Astrocyte (in vitro differentiated cells and primary cell): ENCODE measurements at regions not wholly inside any gene's neighbourhood (a gene's known extent, or its start where the extent isn't known, plus 50 kb on each side); places are given as distances from the start of the nearest gene placed in this dataset.

ENCODE experiments used
- DNase-seq: peaks from one replicate; pipeline ENCODE4 v3.0.0-alpha.2; 2010; ENCODE audit warnings: low read depth
- FAIRE-seq: peaks from 2 replicates; lab custom pipeline; 2011; peaks lifted over from hg19 to GRCh38; lab: Jason Lieb, UNC
- H2AFZ ChIP-seq: 2 replicates; pipeline ENCODE4 v1.6.0; 2012; ENCODE audit warnings: low read depth, low read length, inconsistent platforms
- H3K27ac ChIP-seq: 2 replicates; pipeline ENCODE4 v1.5.1; 2011; ENCODE audit warnings: low read depth, low read length, inconsistent platforms
- H3K27me3 ChIP-seq: 2 replicates; pipeline ENCODE4 v1.6.0; 2011; ENCODE audit warnings: low read length, inconsistent platforms; ENCODE audit not compliant: insufficient read depth
- H3K36me3 ChIP-seq: 2 replicates; pipeline ENCODE4 v1.5.1; 2011; ENCODE audit warnings: low read length, inconsistent platforms; ENCODE audit not compliant: insufficient read depth
- H3K4me1 ChIP-seq: 2 replicates; pipeline ENCODE4 v1.5.1; 2011; ENCODE audit warnings: low read length, inconsistent platforms; ENCODE audit not compliant: insufficient read depth
- H3K4me2 ChIP-seq: 2 replicates; pipeline ENCODE4 v1.6.0; 2012; ENCODE audit warnings: low read length, inconsistent platforms
- H3K4me3 ChIP-seq: 2 replicates; pipeline ENCODE4 v1.5.1; 2011; ENCODE audit warnings: low read depth, mild to moderate bottlenecking, low read length, inconsistent platforms; ENCODE audit not compliant: insufficient read depth
- H3K79me2 ChIP-seq: 2 replicates; pipeline ENCODE4 v1.6.0; 2012; ENCODE audit warnings: mild to moderate bottlenecking, low read length, inconsistent platforms; ENCODE audit not compliant: insufficient read depth
- H3K9ac ChIP-seq: 2 replicates; pipeline ENCODE4 v1.6.0; 2012; ENCODE audit warnings: mild to moderate bottlenecking, low read length, inconsistent platforms
- H3K9me3 ChIP-seq: 2 replicates; pipeline ENCODE4 v1.5.1; 2012; ENCODE audit warnings: low read depth, mild to moderate bottlenecking, low read length, inconsistent platforms; ENCODE audit not compliant: insufficient read depth
- H4K20me1 ChIP-seq: 2 replicates; pipeline ENCODE4 v1.6.0; 2012; ENCODE audit warnings: low read length, inconsistent platforms; ENCODE audit not compliant: insufficient read depth
- H3K27ac Mint-ChIP-seq: one replicate; pipeline ENCODE4 v1.8.0; 2021; ENCODE audit warnings: mild to moderate bottlenecking, mixed read lengths; ENCODE audit not compliant: unreplicated experiment
- H3K27me3 Mint-ChIP-seq: one replicate; pipeline ENCODE4 v1.8.0; 2021; ENCODE audit warnings: low read depth, mixed read lengths; ENCODE audit not compliant: unreplicated experiment
- H3K36me3 Mint-ChIP-seq: one replicate; pipeline ENCODE4 v1.8.0; 2021; ENCODE audit warnings: low read depth, mixed read lengths; ENCODE audit not compliant: unreplicated experiment
- H3K4me1 Mint-ChIP-seq: one replicate; pipeline ENCODE4 v1.8.0; 2021; ENCODE audit warnings: low read depth, mixed read lengths; ENCODE audit not compliant: unreplicated experiment
- H3K4me3 Mint-ChIP-seq: one replicate; pipeline ENCODE4 v1.8.0; 2021; ENCODE audit warnings: mild to moderate bottlenecking, moderate library complexity, mixed read lengths; ENCODE audit not compliant: unreplicated experiment
- H3K9me3 Mint-ChIP-seq: one replicate; pipeline ENCODE4 v1.8.0; 2021; ENCODE audit warnings: mild to moderate bottlenecking, mixed read lengths; ENCODE audit not compliant: unreplicated experiment
- CTCF ChIP-seq: IDR thresholded peaks from 2 replicates; pipeline ENCODE4 v1.5.1; 2011; ENCODE audit warnings: low read depth, mild to moderate bottlenecking, inconsistent platforms, low read length, moderate library complexity; ENCODE audit not compliant: insufficient read depth
- EZH2 ChIP-seq: IDR thresholded peaks from 2 replicates; pipeline ENCODE4 v1.6.1; 2012; ENCODE audit warnings: mild to moderate bottlenecking, low read length, inconsistent platforms; ENCODE audit not compliant: insufficient read depth

GRCh38 chr5:110104726-110105669, 415.3 kb downstream of the MAN2A1 start:
- Histone ChIP-seq H3K4me3 (no peak overlapping the region), H3K36me3 (no peaks in the 10 kb centered on the region), H3K79me2 (no peaks in the 10 kb centered on the region), H3K27ac (no peak overlapping the region), H3K27me3 (no peaks in the 10 kb centered on the region), H2AFZ (no peak overlapping the region), H3K9me3 (no peaks in the 10 kb centered on the region), H3K9ac (no peak overlapping the region), H3K4me1 (no peaks in the 10 kb centered on the region), H3K4me2 (no peak overlapping the region), H4K20me1 (no peaks in the 10 kb centered on the region)
- FAIRE-seq (peak; percentile 45), DNase-seq (peak; percentile 11)
- H3K4me1 Mint-ChIP-seq = no peaks in the 10 kb centered on the region
- no peak for TF ChIP-seq EZH2
- no peak for TF ChIP-seq CTCF
- no peak overlapping the region for H3K27ac Mint-ChIP-seq
- peaks cover 5% of the 10 kb centered on the region for H3K27me3 Mint-ChIP-seq
- no peaks in the 10 kb centered on the region for H3K9me3 Mint-ChIP-seq
- no peaks in the 10 kb centered on the region for H3K36me3 Mint-ChIP-seq
- H3K4me3 Mint-ChIP-seq = no peak overlapping the region

GRCh38 chr5:110105692-110106091, 416.0 kb downstream of the MAN2A1 start:
- H3K4me1 Mint-ChIP-seq = no peaks in the 10 kb centered on the region
- H3K27ac ChIP-seq = no peak overlapping the region

More at GRCh38 chr5:110105692-110106091, 416.0 kb downstream of the MAN2A1 start:
- no peaks in the 10 kb centered on the region for H3K9me3 ChIP-seq
- peaks cover 5% of the 10 kb centered on the region for H3K27me3 Mint-ChIP-seq
- no peaks in the 10 kb centered on the region for H4K20me1 ChIP-seq
- H3K4me1 ChIP-seq = no peaks in the 10 kb centered on the region
- FAIRE-seq = no peak
- no peak overlapping the region for H3K27ac Mint-ChIP-seq
- H2AFZ ChIP-seq = no peak overlapping the region
- H3K4me2 ChIP-seq = no peak overlapping the region
- H3K36me3 Mint-ChIP-seq = no peaks in the 10 kb centered on the region
- H3K79me2 ChIP-seq = no peaks in the 10 kb centered on the region
- H3K4me3 Mint-ChIP-seq = no peak overlapping the region
- no peaks in the 10 kb centered on the region for H3K36me3 ChIP-seq
- TF ChIP-seq CTCF (no peak), EZH2 (no peak)
- H3K27me3 ChIP-seq = no peaks in the 10 kb centered on the region
- H3K9me3 Mint-ChIP-seq = no peaks in the 10 kb centered on the region
- H3K9ac ChIP-seq = no peak overlapping the region
- peak; percentile 21 for DNase-seq
- H3K4me3 ChIP-seq = no peak overlapping the region
